T1000 (cell line): ENCODE measurements at regions not wholly inside any gene's neighbourhood (a gene's known extent, or its start where the extent isn't known, plus 50 kb on each side); places are given as distances from the start of the nearest gene placed in this dataset.

Source experiments
- DNase-seq: peaks from one replicate; lab custom pipeline; 2025; ENCODE audit warnings: mixed read lengths; lab: John Stamatoyannopoulos, UW

DNA sequence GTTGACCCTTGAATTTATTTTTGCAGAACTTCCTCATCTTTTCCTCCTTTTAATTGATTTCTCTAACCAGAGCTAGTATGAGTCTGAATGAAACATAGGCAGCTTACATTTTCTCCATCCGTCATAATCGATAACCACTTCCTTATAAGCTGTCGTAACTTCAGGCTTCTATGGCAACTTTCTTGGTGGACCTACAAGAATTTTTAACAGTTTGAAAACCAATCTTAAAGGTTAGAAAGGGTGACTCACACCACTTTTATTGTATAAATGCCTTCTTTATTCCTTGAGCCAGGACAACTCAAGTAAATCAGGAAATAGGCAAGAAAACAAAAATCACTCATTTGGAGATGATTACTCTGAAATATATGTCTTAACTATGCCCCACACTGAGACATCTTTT, 105.7 kb upstream of the KL start:
- no peak for DNase-seq

DNA sequence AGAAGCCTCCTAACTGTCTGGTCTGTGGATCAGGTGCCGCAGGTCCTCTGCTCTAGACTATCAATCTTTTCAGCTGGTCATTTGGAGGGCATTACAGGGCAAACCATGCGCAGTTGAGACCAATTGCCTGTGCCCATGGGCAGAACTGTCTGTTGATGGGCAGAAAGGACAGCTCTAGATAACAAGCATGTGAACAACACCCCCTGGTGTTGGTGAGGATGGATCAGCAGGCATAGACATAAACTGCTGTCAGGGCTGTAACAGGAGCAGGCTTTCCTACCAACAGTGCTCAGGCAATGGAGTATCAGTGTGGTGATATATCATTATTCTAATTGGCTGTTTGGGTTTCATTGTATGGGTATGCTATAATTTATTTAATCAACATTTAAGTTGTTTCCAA, 104.7 kb upstream of the KL start:
- no peak for DNase-seq

DNA sequence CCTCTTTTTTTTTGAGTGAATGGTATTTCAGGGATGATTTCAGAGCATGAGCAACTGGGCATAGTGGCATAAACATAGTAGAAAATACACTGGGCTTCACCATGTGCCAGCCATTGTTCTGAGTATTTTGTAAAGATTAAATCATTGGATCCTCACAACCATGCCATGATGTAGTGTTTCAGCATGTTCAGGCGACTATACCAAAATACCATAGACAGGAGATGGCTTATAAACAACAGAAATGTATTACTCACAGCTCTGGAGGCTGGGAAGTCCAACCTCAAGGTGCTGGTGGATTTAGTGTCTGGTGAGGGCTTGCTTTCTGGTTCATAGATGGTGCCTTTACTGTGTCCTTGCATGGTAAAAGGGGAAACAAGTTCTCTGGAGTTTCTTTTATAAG, 101.5 kb upstream of the KL start:
- no peak for DNase-seq

DNA sequence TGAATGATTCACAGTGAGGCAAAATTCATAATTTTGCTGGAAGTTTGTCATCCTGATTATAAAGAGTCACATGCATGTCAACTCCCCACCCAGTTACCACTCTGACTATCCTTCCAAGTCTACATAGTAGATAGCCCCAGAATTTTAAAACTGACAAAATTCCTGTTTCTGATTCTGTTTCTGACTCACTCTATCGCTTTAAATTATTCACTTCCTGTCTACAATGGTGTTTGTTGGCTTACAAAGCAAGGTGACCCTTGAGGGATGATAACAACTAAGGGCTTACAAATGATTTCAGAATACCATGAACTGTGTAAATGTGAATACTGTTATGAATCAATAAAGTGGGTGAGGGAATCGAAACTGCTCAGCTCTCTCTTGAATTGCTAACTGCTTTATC, 98.7 kb upstream of the KL start:
- no peak for DNase-seq

DNA sequence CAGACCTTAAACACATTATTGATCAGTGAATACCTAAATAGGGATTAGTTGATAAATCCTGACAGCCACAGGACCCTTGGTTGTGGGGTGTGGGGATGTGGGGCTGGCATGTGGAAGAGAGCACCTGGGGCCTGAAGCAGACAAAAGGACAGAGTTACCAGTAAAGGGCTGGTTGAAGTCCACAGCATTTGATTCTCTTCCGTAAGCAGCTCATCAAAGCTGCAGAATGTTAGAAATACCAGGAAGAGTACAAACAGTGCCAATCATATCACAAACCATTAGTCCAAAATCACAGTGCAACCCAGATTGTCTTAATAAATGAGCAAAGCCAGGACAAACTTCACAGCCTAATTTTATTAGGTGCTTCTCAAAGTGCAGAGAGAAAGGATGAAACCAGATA, 92.5 kb upstream of the KL start:
- DNase-seq, result no peak

DNA sequence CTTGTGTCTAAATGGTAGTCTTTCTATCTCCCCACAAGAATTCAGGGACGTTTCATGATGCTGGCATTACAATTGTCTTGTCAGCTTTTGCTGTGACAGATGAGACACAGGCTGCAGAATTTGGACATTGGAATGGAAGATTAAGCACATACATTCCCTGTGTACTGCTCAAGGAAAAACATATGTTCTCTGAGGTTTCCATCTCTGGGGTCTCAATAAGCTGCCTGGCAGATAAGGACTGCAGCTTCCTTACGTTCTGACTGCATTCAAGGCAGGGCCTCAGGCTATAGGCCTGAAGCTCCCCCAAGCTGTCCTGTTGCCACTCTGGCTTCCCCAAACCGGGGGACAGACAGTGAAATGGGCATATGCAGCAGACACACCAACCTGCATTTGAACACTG, 91.3 kb upstream of the KL start:
- DNase-seq, result no peak

DNA sequence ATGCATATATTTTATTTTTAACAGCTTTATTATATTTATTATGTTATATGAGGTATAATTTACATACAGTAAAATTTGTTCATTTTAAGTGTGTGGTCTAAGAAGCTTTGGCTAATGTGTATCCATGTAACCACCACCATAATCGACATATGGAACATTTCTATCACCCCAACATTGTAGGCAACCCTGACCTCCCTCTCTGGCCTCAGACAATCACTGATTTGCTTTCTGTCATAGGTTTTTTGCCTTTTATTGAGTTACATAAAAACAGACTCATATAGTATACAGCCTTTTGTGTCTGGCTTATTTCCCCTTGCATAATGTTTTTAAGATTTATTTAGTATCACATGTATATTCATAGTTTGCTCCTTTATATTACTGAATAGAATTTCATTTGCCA, 90.7 kb upstream of the KL start:
- DNase-seq, result no peak

DNA sequence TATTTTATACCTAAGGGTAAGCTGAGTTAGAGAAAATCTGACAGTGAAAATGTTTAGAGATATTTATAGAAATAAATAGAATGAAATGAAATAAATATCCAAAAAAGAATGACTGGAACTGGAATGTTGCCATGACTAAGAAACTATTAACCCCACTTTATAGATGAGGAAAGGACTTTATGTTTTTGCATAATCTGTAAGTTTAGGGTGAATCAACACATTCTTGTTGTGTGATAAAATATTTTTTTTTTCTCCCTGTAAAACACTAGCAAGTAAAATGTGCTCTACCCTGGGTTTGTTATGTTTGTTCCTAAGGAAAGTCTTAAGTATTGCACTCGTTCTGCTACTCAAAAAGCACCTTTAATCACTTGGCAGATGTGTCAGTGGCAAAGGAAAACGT, 83.8 kb upstream of the KL start:
- DNase-seq, result no peak

DNA sequence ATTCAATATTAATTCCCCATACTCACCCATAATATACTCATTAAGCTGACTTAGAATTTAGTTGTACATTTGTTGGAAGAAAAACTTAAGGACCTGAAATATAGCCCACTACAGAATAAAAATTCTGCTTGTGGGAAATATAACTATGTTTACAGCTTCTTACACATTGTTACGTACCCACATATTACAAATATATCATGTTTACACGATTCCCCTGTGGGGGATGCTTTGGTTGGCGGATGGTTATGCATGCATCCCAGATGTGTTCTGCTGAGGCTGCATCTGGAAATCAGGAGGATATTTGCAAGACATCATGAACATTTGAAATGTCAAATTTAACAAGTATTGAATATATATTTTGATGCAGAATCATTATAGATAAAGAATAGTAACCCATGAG, 79.5 kb upstream of the KL start:
- no peak for DNase-seq

DNA sequence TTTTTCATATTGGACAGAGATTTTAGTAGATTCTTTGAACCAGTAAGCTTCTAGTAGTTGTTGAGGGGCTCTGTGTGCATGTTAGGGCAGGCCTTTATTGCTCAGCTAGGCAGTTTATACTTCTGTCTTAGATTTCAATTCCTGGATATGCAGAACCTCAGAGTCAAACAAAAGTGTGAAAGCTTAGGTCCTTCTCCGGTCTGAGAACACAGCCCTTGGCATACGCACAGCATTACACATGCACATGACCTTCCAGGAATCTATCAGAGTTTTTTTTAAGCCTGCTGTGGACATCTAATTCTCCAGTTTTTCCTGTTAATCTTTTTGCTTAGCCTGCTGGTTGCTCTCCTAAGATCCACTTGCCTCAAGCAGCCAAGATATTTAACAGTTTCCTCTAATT, 77.9 kb upstream of the KL start:
- no peak for DNase-seq

DNA sequence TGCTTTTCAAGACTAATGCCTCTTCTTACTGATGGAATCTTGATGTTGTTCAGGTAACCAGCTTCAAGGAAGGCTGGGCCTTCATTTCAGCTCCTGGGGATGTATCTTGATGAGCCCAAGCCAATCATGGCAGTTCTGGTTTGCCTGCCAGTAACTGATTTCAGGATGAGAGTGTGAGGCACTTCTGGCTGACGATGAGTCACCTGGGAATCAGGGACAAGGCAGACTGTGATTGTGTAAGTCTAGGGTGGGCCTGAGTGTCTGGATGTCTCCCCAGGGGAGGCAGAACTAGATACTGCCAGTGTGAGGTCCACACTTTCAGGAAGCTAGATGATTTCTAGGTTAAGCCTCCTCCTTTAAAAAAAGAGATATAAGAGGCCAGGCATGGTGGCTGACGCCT, 77.3 kb upstream of the KL start:
- DNase-seq, result no peak

DNA sequence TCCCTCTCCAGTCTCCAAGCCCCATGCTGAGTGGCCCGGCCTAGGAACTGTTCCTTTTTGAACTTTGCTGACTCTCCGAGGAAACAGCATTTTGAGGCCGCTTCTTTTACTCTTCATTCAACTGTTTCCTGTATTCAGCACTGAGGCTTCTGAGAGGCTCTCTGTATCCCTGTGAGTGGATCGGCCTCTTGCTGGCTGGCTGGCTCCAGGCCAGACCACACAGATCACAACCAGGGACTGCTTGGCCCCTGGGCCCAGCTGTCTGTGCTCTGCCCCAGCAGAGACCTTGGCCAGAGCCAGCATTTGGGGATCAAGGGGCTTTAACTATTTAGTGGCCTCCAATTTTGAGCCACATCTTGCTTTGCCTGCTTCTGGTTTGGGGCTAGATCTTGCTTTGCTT, 75.6 kb upstream of the KL start:
- DNase-seq, result no peak

DNA sequence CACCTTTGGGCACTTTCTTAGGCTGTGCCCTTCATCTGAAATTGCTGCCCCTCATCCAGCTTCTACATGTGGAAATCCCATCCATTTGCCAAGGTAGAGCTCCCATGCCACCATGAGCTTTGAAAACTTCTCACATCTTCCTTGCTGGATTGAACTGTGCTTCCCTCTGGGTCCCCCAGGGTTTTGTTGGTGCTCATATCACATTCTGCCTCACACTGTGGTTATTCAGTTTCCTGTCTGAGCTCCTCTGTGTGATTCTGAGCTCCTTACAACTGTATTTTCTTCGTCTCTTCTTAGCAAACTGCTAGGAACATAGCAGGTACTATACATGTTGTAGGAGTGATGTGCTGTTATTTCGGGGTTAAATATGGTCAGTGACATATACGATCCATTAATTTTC, 74.9 kb upstream of the KL start:
- no peak for DNase-seq

DNA sequence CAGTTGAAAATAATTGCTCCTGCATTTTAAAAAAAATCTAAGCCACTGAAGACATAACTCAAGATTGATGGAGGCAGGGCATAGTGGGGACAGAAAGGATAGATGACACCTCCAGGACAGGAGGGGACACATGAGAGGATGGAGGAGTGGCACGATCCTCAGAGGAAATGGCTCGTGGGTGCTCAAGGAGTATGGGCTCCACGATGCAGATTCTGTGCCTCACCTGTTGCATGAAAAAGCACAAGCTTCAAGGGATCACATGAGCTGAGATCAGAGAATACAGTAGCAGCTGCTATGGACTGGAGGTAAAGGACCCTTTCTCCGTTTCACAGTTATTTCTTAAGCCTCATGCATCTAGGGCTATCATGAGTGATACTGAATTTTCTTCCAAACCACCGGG, 69.7 kb upstream of the KL start:
- DNase-seq, result no peak

DNA sequence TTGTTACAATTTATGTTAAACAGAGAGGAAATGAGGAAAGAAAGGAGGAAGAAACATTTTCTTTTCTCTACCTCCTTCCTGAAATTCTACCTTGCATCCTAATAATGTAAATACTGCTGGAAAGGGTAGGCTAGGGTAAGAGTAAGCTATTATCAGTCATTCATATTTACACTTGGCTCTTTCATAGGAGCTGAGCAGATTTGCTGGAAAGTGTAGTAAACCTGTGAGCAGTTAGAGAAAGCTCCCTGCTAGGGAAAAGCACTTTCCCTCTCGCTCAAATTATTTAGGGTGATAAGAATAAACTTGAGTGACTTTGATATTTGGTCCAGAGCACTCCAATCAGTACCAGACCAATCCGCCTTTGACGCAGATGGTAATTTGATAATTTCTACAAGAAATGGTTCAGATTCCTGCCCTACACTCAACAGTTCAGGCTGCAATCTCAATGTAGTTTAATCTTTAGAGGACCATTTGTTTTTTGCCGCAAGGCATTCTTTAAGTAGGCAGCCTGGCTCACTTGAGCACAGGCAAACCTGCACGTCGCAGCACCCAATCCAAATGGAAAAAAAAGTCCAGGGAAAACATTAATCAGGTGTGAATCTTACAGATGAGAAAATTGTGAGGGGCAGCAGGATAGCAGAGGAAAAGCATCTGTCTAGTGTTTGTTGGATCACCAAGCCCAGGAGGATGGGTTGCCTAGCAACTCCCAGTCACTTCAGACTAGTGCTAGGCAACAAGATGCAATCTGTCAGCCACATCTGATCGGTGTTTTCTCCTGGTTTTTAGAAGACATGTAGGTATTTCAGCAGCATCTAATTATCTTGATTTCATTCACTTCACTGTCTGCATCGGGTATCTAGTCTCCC, 68.6 kb upstream of the KL start:
- DNase-seq, result no peak

DNA sequence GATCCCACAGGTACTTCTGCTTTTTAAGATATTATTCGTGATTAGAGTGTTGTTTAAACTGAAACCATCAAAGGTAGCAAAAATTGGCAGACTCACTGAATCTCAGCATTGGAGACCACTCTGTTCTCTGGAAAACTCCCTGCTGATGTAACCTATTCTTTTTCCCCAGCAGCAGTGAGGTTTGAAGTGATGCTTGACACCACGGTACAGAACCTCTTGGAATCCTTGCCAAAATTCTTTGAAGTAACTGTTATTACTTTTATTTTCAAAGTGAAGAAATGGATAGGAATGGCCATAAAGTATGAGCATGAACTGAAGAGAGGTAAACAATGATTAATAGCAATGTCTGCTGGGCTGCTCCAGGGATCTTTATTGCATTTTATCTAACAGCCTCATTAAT, 66.4 kb upstream of the KL start:
- no peak for DNase-seq

DNA sequence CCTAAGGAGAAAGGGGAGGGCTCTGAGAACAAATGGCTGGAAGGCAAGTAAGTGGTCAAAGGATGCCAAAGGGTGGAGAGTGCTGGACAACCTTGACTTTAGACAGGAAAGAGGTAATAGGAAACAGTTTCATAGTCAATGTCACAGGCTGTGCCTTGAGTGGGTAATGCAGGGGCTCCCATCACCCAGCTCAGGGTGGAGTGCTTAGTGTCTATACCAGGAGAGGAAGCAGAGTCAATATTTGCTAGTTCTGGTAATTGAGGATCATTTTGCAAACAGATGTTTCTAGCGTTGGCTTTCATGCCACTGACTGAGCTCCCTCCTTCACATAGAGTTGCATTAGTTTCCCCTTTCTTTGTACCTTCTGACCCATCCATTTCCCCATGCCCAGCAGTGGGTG, 64.6 kb upstream of the KL start:
- DNase-seq, result no peak

DNA sequence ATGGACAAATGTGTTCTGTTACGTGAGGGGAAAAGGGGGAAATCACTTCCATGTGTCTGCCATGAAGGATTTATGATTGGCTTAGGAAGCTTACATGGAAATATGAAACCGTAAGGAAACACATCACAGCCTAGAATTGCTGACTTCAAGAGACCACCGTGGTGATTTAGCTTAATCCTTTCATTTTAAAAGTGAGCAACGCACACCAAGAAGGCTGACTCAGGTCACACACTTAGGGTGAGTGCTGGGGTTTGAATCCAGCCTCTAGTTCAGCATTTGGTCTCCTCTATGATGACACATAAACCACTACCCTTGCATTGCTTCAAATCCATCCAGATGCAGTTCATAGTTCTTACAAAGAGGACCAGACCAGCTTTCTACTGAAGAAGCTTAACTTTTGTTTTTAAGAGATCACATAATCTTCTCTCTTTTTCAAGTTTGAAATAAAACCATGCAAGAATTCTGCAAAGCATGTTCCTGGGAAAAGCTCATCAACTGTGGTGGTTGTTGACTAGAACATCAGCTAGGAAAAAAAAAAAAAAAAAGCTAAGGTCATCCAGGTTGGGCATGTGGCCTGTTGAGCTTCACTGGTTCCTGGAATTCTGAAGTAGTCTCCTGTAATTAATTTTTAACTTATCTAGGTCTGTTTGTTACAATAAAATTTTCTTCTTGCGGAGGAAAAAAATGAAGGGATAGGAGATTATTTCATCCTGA, 60.2 kb upstream of the KL start:
- no peak for DNase-seq

DNA sequence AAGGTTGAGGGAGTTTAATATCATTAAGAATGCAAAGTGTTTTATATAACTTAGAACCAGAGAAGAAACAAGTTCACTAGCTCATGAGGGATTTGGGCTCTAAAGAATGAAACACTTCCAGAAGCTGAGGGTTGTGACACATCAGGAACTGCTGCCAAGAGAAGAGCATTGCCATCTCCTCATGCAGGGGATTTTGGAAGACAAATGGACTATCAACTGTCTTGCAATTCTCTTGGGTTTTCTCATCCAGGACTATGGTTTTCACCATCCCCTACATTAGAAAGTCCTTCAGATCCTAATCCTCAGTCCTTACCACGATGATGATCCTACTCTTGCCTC, 59.7 kb upstream of the KL start:
- DNase-seq, result no peak

DNA sequence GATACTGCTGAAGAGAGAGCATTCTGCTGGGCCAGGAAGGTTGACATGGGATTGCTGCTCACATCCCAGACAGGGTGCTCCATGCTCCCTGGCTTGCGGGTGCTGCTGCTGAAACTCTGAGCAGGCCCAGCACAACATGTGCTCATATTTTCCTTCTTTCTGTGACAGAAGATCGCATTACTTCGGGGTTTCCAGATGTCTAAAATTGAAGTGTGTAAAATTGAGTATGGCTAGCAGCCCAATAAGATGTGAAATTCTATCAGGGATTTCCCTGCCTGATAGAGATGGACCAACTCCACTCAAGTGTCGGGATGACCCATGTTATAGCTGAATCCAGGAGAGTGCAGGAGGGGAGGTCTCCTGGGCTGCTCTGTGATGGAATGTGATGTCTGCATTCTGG, 55.6 kb upstream of the KL start:
- DNase-seq, result no peak

DNA sequence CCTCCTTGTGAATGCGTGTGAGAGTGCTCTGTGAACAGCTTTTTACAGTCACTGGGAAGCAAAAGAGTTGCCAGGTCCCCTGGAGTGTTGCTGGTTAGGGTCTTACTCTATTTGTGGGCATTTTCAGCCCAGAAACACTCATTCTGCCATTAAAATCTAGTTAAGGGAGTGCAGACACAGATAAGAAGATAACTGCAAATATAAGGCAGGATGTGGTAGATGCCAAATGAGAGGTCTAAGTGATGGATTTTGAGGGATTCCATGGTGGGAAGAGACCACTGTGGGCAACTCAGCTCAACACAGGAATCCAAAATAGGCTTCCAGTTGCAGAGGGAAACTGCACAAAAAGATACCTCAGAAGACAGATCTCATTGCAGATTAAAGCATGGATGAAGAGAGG, 54.5 kb upstream of the KL start:
- no peak for DNase-seq

DNA sequence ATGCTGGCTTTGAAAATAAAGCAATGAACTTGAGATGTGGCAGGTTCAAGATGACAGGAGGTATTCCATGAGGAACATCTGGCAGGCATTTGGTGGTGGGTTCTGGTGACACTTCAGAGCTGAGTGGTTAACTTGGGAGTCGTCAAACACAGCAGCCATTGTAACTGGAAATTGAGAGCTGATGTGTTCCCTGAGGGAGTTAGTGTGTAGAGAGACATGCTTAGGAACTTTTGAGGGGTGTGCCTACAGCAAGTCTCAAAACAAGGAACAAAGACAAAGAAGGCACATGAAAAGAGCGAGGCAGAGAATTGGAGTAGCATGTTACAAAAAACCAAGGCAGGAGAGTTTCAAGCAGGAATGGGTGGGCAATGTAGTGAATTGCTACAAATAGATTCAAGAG, 53.9 kb upstream of the KL start:
- no peak for DNase-seq

DNA sequence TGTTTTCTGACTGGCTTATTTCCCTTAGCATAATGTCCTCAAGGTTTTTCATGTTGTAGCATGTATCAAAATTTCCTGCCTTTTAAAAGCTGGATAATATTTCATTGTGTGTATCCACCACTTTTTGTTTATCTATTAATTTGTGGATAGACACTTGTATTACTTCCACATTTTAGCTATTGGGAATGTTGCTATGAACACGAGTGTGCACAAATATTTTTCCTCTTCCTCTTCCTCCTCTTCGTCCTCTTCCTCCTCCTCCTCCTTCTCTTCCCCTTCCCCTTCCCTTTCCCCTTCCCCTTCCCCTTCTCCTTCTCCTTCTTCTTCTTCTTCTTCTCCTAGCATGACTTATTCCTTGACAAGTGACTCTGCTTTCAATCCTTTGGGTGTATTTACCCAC, 51.2 kb upstream of the KL start:
- DNase-seq, result no peak
